ENCODE measurements at regions not wholly inside any gene's neighbourhood (a gene's known extent, or its start where the extent isn't known, plus 50 kb on each side); places are given as distances from the start of the nearest gene placed in this dataset.

GRCh38 chr16:55257966-55258613, 65.9 kb upstream of the IRX6 start:
- no peak overlapping the region for H2AFZ ChIP-seq
- no peaks in the 10 kb centered on the region for H3K27me3 ChIP-seq
- DNase-seq (ENCODE audit: low spot score): peak; percentile 66
- no peaks in the 10 kb centered on the region for H3K9me3 ChIP-seq (ENCODE audit: low read depth)
- WGBS (ENCODE audit: low lambda C conversion rate, missing lambda C conversion rate): 45% methylated on average over 9 of the region's 9 CpGs
- H3K4me1 ChIP-seq (ENCODE audit: insufficient read depth): no peaks in the 10 kb centered on the region
- H3K79me2 ChIP-seq: no peaks in the 10 kb centered on the region
- no peaks in the 10 kb centered on the region for H3K36me3 ChIP-seq (replicated peaks; ENCODE audit: insufficient read depth, low read depth)
- H3K4me2 ChIP-seq: no peak overlapping the region
- H3K4me3 ChIP-seq: no peak overlapping the region
- TF ChIP-seq EZH2phosphoT487 (IDR thresholded peaks at IDR 0.05; ENCODE audit: low read depth, severe bottlenecking, unreplicated experiment): no peak
- TF ChIP-seq, protein P1, sequence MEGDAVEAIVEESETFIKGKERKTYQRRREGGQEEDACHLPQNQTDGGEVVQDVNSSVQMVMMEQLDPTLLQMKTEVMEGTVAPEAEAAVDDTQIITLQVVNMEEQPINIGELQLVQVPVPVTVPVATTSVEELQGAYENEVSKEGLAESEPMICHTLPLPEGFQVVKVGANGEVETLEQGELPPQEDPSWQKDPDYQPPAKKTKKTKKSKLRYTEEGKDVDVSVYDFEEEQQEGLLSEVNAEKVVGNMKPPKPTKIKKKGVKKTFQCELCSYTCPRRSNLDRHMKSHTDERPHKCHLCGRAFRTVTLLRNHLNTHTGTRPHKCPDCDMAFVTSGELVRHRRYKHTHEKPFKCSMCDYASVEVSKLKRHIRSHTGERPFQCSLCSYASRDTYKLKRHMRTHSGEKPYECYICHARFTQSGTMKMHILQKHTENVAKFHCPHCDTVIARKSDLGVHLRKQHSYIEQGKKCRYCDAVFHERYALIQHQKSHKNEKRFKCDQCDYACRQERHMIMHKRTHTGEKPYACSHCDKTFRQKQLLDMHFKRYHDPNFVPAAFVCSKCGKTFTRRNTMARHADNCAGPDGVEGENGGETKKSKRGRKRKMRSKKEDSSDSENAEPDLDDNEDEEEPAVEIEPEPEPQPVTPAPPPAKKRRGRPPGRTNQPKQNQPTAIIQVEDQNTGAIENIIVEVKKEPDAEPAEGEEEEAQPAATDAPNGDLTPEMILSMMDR (IDR thresholded peaks at IDR 0.05; ENCODE audit: poor library complexity): peak; percentile 66
- TF ChIP-seq EZH2 (IDR thresholded peaks at IDR 0.05; ENCODE audit: borderline replicate concordance): no peak
- H3K27ac ChIP-seq: no peak overlapping the region
- H4K20me1 ChIP-seq (ENCODE audit: insufficient read depth, poor library complexity, severe bottlenecking): no peaks in the 10 kb centered on the region
- H3K9me2 ChIP-seq (replicated peaks; ENCODE audit: insufficient read depth): no peaks in the 10 kb centered on the region

- Histone ChIP-seq H3K9me3 (ENCODE audit: low read depth) (no peaks in the 10 kb centered on the region), H3K27ac (no peak overlapping the region), H3K4me3 (no peak overlapping the region), H3K4me2 (no peak overlapping the region), H3K27me3 (peaks cover 4% of the 10 kb centered on the region), H3K79me2 (no peaks in the 10 kb centered on the region), H3K9me2 (replicated peaks; ENCODE audit: insufficient read depth) (no peaks in the 10 kb centered on the region), H3K36me3 (replicated peaks; ENCODE audit: insufficient read depth, low read depth) (no peaks in the 10 kb centered on the region), H2AFZ (no peak overlapping the region), H3K4me1 (ENCODE audit: insufficient read depth) (no peaks in the 10 kb centered on the region), H4K20me1 (ENCODE audit: insufficient read depth, poor library complexity, severe bottlenecking) (no peaks in the 10 kb centered on the region)
- TF ChIP-seq, protein P1 (IDR thresholded peaks at IDR 0.05; ENCODE audit: poor library complexity): no peak
- TF ChIP-seq EZH2phosphoT487 (IDR thresholded peaks at IDR 0.05; ENCODE audit: low read depth, severe bottlenecking, unreplicated experiment) (no peak), EZH2 (IDR thresholded peaks at IDR 0.05; ENCODE audit: borderline replicate concordance) (no peak)
- DNase-seq (ENCODE audit: low spot score): no peak
- 89% methylated on average over 3 of the region's 3 CpGs for WGBS (ENCODE audit: low lambda C conversion rate, missing lambda C conversion rate)
Observed at GRCh38 chr16:55261301-55261700, 62.7 kb upstream of the IRX6 start.

- DNase-seq (ENCODE audit: low spot score): no peak
- TF ChIP-seq, protein P1 (IDR thresholded peaks at IDR 0.05; ENCODE audit: poor library complexity): no peak
- TF ChIP-seq EZH2phosphoT487 (IDR thresholded peaks at IDR 0.05; ENCODE audit: low read depth, severe bottlenecking, unreplicated experiment): no peak
- no peak for TF ChIP-seq EZH2 (IDR thresholded peaks at IDR 0.05; ENCODE audit: borderline replicate concordance)
- no peak overlapping the region for H3K4me2 ChIP-seq
- H2AFZ ChIP-seq: no peak overlapping the region
- no peaks in the 10 kb centered on the region for H3K36me3 ChIP-seq (replicated peaks; ENCODE audit: insufficient read depth, low read depth)
- no peaks in the 10 kb centered on the region for H3K9me3 ChIP-seq (ENCODE audit: low read depth)
- H3K79me2 ChIP-seq: no peaks in the 10 kb centered on the region
- H3K27ac ChIP-seq: no peak overlapping the region
- no peaks in the 10 kb centered on the region for H4K20me1 ChIP-seq (ENCODE audit: insufficient read depth, poor library complexity, severe bottlenecking)
- 77% methylated on average over 10 of the region's 10 CpGs for WGBS (ENCODE audit: low lambda C conversion rate, missing lambda C conversion rate)
- H3K9me2 ChIP-seq (replicated peaks; ENCODE audit: insufficient read depth): no peaks in the 10 kb centered on the region
- no peak overlapping the region for H3K4me3 ChIP-seq
- H3K27me3 ChIP-seq: peaks cover 4% of the 10 kb centered on the region
- no peaks in the 10 kb centered on the region for H3K4me1 ChIP-seq (ENCODE audit: insufficient read depth)
Observed at GRCh38 chr16:55263271-55264250, 60.4 kb upstream of the IRX6 start.
